ENCODE measurements at regions not wholly inside any gene's neighbourhood (a gene's known extent, or its start where the extent isn't known, plus 50 kb on each side); places are given as distances from the start of the nearest gene placed in this dataset.

- TF ChIP-seq, protein P1, sequence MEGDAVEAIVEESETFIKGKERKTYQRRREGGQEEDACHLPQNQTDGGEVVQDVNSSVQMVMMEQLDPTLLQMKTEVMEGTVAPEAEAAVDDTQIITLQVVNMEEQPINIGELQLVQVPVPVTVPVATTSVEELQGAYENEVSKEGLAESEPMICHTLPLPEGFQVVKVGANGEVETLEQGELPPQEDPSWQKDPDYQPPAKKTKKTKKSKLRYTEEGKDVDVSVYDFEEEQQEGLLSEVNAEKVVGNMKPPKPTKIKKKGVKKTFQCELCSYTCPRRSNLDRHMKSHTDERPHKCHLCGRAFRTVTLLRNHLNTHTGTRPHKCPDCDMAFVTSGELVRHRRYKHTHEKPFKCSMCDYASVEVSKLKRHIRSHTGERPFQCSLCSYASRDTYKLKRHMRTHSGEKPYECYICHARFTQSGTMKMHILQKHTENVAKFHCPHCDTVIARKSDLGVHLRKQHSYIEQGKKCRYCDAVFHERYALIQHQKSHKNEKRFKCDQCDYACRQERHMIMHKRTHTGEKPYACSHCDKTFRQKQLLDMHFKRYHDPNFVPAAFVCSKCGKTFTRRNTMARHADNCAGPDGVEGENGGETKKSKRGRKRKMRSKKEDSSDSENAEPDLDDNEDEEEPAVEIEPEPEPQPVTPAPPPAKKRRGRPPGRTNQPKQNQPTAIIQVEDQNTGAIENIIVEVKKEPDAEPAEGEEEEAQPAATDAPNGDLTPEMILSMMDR (IDR thresholded peaks at IDR 0.05; ENCODE audit: insufficient read depth, low read length, missing control alignments) = no peak
- DNase-seq (ENCODE audit: low read depth, low spot score) = no peak
- ChIA-PET POLR2A (no interaction called here), CTCF (no interaction called here)
- no peak overlapping the region for H3K4me3 ChIP-seq (ENCODE audit: low read depth, low read length)
Measured at GRCh38 chr2:33652830-33653229, 53.7 kb upstream of the FAM98A start.

DNA sequence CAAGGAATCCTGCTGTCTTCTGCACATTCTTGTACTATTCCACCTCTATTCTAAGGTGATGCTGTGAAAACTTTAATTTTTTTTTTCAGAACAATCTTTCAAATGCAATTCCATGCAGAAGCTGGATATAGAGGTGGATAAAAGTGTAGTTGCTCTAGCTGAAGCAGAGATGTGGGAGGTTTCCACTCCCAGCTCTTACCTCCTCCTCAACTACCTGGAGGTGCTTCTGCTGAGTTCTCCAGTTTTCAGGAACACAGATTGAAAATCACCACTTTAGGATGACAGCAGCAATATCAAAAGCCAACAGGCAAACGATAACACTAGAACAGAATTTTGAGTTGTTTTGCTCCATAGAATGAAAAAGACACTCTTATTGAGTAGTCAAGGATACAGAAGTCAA lies 51.1 kb upstream of the FAM98A start:
- POLR2A ChIA-PET = no interaction called here
- CTCF ChIA-PET = no interaction called here

More for the DNA sequence above, 51.1 kb upstream of the FAM98A start:
- H3K4me3 ChIP-seq (ENCODE audit: low read depth, low read length) = no peak overlapping the region
- no peak for DNase-seq (ENCODE audit: low read depth, low spot score)
- TF ChIP-seq, protein P1 (IDR thresholded peaks at IDR 0.05; ENCODE audit: insufficient read depth, low read length, missing control alignments) = no peak

Data from AG04449 (cell line).